ENCODE measurements at regions not wholly inside any gene's neighbourhood (a gene's known extent, or its start where the extent isn't known, plus 50 kb on each side); places are given as distances from the start of the nearest gene placed in this dataset.

DNA sequence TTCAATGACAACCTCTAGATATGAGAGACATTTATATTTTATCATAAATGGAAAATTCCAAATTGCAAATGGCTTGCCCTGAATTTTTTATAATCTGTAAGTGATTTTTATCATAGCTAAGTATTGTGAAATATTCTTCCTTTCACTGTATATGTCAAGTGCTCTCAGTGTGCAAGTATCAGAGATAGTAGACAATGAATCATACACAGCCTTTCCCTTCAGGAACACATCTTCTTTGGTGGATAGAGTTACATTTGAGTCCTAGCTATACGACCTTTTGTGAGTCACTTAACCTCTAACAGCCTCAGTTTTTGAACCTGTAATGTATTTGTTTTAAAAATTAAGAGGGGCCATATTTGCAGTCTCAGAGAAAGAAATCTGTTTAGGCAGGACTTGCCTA, 350.7 kb upstream of the SEL1L start:
- no peaks in the 10 kb centered on the region for H3K36me3 ChIP-seq (ENCODE audit: control insufficient read depth in 2 of 2, insufficient read depth in 1 of 2, low read length in 2 of 2)
- H3K4me1 ChIP-seq (ENCODE audit: control insufficient read depth, insufficient read depth, low read length): no peaks in the 10 kb centered on the region
- no peak for TF ChIP-seq ZNF202 (tag by site-specific recombination; IDR thresholded peaks at IDR 0.05; ENCODE audit: borderline replicate concordance)
- TF ChIP-seq ZBTB48 (tag by site-specific recombination; IDR thresholded peaks at IDR 0.05): no peak
- TF ChIP-seq, protein P1, sequence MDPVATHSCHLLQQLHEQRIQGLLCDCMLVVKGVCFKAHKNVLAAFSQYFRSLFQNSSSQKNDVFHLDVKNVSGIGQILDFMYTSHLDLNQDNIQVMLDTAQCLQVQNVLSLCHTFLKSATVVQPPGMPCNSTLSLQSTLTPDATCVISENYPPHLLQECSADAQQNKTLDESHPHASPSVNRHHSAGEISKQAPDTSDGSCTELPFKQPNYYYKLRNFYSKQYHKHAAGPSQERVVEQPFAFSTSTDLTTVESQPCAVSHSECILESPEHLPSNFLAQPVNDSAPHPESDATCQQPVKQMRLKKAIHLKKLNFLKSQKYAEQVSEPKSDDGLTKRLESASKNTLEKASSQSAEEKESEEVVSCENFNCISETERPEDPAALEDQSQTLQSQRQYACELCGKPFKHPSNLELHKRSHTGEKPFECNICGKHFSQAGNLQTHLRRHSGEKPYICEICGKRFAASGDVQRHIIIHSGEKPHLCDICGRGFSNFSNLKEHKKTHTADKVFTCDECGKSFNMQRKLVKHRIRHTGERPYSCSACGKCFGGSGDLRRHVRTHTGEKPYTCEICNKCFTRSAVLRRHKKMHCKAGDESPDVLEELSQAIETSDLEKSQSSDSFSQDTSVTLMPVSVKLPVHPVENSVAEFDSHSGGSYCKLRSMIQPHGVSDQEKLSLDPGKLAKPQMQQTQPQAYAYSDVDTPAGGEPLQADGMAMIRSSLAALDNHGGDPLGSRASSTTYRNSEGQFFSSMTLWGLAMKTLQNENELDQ (tag by site-specific recombination; IDR thresholded peaks at IDR 0.05; ENCODE audit: low read depth): no peak
- TF ChIP-seq, protein P2, sequence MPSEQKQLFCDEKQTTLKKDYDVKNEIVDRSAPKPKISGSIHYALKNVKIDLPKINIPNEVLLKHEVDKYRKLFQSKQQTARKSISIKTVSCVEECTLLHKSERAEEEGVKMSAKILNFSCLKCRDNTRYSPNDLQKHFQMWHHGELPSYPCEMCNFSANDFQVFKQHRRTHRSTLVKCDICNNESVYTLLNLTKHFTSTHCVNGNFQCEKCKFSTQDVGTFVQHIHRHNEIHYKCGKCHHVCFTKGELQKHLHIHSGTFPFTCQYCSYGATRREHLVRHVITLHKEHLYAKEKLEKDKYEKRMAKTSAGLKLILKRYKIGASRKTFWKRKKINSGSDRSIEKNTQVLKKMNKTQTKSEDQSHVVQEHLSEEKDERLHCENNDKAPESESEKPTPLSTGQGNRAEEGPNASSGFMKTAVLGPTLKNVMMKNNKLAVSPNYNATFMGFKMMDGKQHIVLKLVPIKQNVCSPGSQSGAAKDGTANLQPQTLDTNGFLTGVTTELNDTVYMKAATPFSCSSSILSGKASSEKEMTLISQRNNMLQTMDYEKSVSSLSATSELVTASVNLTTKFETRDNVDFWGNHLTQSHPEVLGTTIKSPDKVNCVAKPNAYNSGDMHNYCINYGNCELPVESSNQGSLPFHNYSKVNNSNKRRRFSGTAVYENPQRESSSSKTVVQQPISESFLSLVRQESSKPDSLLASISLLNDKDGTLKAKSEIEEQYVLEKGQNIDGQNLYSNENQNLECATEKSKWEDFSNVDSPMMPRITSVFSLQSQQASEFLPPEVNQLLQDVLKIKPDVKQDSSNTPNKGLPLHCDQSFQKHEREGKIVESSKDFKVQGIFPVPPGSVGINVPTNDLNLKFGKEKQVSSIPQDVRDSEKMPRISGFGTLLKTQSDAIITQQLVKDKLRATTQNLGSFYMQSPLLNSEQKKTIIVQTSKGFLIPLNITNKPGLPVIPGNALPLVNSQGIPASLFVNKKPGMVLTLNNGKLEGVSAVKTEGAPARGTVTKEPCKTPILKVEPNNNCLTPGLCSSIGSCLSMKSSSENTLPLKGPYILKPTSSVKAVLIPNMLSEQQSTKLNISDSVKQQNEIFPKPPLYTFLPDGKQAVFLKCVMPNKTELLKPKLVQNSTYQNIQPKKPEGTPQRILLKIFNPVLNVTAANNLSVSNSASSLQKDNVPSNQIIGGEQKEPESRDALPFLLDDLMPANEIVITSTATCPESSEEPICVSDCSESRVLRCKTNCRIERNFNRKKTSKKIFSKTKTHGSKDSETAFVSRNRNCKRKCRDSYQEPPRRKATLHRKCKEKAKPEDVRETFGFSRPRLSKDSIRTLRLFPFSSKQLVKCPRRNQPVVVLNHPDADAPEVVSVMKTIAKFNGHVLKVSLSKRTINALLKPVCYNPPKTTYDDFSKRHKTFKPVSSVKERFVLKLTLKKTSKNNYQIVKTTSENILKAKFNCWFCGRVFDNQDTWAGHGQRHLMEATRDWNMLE (tag by site-specific recombination; conservative IDR thresholded peaks at IDR 0.05; ENCODE audit: low read depth): no peak
- TF ChIP-seq ZNF121 (tag by site-specific recombination; IDR thresholded peaks at IDR 0.05): no peak
- TF ChIP-seq ZNF341 (tag by site-specific recombination; IDR thresholded peaks at IDR 0.05; ENCODE audit: low read depth): no peak
- no peak for TF ChIP-seq GLI2 (tag by site-specific recombination; IDR thresholded peaks at IDR 0.05; ENCODE audit: borderline replicate concordance, low read depth)
- TF ChIP-seq ZNF76 (tag by site-specific recombination; IDR thresholded peaks at IDR 0.05; ENCODE audit: borderline replicate concordance, low read depth): no peak
- no peak for TF ChIP-seq ZNF560 (tag by site-specific recombination; IDR thresholded peaks at IDR 0.05; ENCODE audit: borderline replicate concordance)
- TF ChIP-seq, protein P3, sequence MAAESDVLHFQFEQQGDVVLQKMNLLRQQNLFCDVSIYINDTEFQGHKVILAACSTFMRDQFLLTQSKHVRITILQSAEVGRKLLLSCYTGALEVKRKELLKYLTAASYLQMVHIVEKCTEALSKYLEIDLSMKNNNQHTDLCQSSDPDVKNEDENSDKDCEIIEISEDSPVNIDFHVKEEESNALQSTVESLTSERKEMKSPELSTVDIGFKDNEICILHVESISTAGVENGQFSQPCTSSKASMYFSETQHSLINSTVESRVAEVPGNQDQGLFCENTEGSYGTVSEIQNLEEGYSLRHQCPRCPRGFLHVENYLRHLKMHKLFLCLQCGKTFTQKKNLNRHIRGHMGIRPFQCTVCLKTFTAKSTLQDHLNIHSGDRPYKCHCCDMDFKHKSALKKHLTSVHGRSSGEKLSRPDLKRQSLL (tag by site-specific recombination; IDR thresholded peaks at IDR 0.05): no peak
- no peak for TF ChIP-seq ZNF830 (tag by site-specific recombination; IDR thresholded peaks at IDR 0.05; ENCODE audit: low read depth)
- TF ChIP-seq ZNF629 (tag by site-specific recombination; IDR thresholded peaks at IDR 0.05): no peak
- TF ChIP-seq ZNF707 (tag by site-specific recombination; IDR thresholded peaks at IDR 0.05): no peak
- TF ChIP-seq OVOL3 (tag by site-specific recombination; IDR thresholded peaks at IDR 0.05): no peak
- TF ChIP-seq ZNF146 (tag by site-specific recombination; IDR thresholded peaks at IDR 0.05): no peak
- H3K9me3 ChIP-seq (ENCODE audit: control insufficient read depth, insufficient read depth, low read depth, low read length): no peaks in the 10 kb centered on the region
- H3K4me3 ChIP-seq (ENCODE audit: low read depth, low read length): no peak overlapping the region
- ChIA-PET CTCF (no interaction called here), POLR2A (no interaction called here)
- no peak overlapping the region for H3K27ac ChIP-seq (ENCODE audit: extremely low read depth, low read depth, low read length)

DNA sequence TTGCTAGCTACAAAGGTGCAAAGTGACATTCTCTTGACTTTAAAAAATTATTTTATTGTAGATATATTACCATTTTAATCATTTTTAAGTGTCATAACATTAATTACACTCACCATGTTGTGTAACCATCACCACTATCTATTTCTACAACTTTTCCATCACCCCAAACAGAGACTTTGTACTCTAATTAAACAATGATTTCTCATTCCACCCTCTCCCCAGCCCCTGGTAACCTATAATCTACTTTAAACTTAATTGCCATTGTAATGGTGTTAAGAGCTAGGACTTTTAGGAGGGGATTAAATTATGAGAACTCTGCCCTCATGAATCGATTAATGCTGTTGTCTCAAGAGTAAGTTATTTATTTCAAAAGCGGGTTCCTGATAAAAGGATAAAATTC, 352.9 kb upstream of the SEL1L start:
- POLR2A ChIA-PET: no interaction called here
- CTCF ChIA-PET: no interaction called here
- no peaks in the 10 kb centered on the region for H3K36me3 ChIP-seq (ENCODE audit: control insufficient read depth in 2 of 2, insufficient read depth in 1 of 2, low read length in 2 of 2)
- TF ChIP-seq HOXD13 (CRISPR knock-in tag; IDR thresholded peaks at IDR 0.05; ENCODE audit: borderline replicate concordance): no peak
- TF ChIP-seq, protein P4, sequence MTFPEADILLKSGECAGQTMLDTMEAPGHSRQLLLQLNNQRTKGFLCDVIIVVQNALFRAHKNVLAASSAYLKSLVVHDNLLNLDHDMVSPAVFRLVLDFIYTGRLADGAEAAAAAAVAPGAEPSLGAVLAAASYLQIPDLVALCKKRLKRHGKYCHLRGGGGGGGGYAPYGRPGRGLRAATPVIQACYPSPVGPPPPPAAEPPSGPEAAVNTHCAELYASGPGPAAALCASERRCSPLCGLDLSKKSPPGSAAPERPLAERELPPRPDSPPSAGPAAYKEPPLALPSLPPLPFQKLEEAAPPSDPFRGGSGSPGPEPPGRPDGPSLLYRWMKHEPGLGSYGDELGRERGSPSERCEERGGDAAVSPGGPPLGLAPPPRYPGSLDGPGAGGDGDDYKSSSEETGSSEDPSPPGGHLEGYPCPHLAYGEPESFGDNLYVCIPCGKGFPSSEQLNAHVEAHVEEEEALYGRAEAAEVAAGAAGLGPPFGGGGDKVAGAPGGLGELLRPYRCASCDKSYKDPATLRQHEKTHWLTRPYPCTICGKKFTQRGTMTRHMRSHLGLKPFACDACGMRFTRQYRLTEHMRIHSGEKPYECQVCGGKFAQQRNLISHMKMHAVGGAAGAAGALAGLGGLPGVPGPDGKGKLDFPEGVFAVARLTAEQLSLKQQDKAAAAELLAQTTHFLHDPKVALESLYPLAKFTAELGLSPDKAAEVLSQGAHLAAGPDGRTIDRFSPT (tag by site-specific recombination; IDR thresholded peaks at IDR 0.05): no peak
- TF ChIP-seq SP3 (tag by site-specific recombination; IDR thresholded peaks at IDR 0.05): no peak
- no peak for TF ChIP-seq EGR2 (tag by site-specific recombination; IDR thresholded peaks at IDR 0.05; ENCODE audit: low read depth)
- no peak for TF ChIP-seq ZNF624 (tag by site-specific recombination; IDR thresholded peaks at IDR 0.05)
- TF ChIP-seq ZNF311 (tag by site-specific recombination; IDR thresholded peaks at IDR 0.05; ENCODE audit: borderline replicate concordance): no peak
- TF ChIP-seq ZNF121 (tag by site-specific recombination; IDR thresholded peaks at IDR 0.05): no peak
- TF ChIP-seq, protein P5, sequence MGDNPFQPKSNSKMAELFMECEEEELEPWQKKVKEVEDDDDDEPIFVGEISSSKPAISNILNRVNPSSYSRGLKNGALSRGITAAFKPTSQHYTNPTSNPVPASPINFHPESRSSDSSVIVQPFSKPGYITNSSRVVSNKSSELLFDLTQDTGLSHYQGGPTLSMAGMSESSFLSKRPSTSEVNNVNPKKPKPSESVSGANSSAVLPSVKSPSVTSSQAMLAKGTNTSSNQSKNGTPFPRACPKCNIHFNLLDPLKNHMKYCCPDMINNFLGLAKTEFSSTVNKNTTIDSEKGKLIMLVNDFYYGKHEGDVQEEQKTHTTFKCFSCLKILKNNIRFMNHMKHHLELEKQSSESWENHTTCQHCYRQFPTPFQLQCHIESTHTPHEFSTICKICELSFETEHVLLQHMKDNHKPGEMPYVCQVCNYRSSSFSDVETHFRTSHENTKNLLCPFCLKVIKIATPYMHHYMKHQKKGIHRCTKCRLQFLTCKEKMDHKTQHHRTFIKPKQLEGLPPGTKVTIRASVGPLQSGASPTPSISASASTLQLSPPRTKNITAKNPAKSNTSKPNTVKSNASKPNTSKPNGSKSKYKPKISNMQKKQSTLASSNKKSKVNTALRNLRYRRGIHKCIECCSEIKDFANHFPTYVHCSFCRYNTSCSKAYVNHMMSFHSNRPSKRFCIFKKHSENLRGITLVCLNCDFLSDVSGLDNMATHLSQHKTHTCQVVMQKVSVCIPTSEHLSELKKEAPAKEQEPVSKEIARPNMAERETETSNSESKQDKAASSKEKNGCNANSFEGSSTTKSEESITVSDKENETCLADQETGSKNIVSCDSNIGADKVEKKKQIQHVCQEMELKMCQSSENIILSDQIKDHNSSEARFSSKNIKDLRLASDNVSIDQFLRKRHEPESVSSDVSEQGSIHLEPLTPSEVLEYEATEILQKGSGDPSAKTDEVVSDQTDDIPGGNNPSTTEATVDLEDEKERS (tag by site-specific recombination; IDR thresholded peaks at IDR 0.05): no peak

More for the DNA sequence above, 352.9 kb upstream of the SEL1L start:
- Histone ChIP-seq H3K9me3 (ENCODE audit: control insufficient read depth, insufficient read depth, low read depth, low read length) (no peaks in the 10 kb centered on the region), H3K4me3 (ENCODE audit: low read depth, low read length) (no peak overlapping the region), H3K27ac (ENCODE audit: extremely low read depth, low read depth, low read length) (no peak overlapping the region), H3K4me1 (ENCODE audit: control insufficient read depth, insufficient read depth, low read length) (no peaks in the 10 kb centered on the region)
